ENCODE measurements at regions not wholly inside any gene's neighbourhood (a gene's known extent, or its start where the extent isn't known, plus 50 kb on each side); places are given as distances from the start of the nearest gene placed in this dataset.
A peak's percentile ranks its signal among the peaks of the same experiment; 100 is the strongest.

DNA sequence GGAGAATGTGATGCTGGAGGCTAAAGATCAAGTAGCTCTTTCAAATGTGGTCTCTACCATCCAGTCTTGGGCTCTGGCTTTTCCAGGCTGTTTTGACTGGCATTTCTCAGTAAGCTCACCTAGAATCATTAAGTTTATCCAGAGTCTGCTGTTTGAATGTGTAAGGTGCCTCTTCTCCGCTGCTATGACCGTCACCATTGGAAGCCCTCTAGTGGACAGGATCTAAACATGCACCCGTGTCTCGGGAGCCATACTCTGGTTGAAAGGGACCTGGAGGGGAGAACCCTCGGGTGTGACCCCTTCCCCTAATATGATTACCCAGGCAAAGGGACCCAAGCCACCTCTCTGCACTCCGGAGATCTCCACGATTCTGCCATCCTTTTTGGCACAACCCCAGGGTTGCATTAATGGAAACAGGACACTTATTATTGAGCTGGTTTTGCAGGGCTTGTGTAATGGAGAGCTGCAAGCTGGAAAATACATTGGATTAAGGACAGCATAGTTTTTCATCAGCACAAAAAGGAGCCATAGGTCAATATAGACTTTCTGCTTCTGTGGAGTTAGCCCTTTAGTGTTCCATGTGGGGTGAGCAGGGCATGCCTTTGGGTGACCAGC is 191.0 kb upstream of the LARGE1 start:
- H3K27ac ChIP-seq (ENCODE audit: low read depth in 1 of 2, low read length in 2 of 2): no peak overlapping the region
- no peak for TF ChIP-seq RXRA (IDR thresholded peaks at IDR 0.05)
- no peak for TF ChIP-seq JUND (IDR thresholded peaks at IDR 0.05)
- TF ChIP-seq SP1 (IDR thresholded peaks at IDR 0.05): no peak
- TF ChIP-seq FOXA1 (IDR thresholded peaks at IDR 0.05): no peak
- TF ChIP-seq FOXA2 (IDR thresholded peaks at IDR 0.05): no peak
- TF ChIP-seq, protein P1, sequence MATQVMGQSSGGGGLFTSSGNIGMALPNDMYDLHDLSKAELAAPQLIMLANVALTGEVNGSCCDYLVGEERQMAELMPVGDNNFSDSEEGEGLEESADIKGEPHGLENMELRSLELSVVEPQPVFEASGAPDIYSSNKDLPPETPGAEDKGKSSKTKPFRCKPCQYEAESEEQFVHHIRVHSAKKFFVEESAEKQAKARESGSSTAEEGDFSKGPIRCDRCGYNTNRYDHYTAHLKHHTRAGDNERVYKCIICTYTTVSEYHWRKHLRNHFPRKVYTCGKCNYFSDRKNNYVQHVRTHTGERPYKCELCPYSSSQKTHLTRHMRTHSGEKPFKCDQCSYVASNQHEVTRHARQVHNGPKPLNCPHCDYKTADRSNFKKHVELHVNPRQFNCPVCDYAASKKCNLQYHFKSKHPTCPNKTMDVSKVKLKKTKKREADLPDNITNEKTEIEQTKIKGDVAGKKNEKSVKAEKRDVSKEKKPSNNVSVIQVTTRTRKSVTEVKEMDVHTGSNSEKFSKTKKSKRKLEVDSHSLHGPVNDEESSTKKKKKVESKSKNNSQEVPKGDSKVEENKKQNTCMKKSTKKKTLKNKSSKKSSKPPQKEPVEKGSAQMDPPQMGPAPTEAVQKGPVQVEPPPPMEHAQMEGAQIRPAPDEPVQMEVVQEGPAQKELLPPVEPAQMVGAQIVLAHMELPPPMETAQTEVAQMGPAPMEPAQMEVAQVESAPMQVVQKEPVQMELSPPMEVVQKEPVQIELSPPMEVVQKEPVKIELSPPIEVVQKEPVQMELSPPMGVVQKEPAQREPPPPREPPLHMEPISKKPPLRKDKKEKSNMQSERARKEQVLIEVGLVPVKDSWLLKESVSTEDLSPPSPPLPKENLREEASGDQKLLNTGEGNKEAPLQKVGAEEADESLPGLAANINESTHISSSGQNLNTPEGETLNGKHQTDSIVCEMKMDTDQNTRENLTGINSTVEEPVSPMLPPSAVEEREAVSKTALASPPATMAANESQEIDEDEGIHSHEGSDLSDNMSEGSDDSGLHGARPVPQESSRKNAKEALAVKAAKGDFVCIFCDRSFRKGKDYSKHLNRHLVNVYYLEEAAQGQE (IDR thresholded peaks at IDR 0.05): no peak
- TF ChIP-seq NR2F2 (IDR thresholded peaks at IDR 0.05): no peak
- peak; percentile 64 to 80 for TF ChIP-seq RAD21 (IDR thresholded peaks at IDR 0.05)
- TF ChIP-seq, protein P2, sequence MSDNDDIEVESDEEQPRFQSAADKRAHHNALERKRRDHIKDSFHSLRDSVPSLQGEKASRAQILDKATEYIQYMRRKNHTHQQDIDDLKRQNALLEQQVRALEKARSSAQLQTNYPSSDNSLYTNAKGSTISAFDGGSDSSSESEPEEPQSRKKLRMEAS (IDR thresholded peaks at IDR 0.05): no peak
- TF ChIP-seq EGR1 (IDR thresholded peaks at IDR 0.05; ENCODE audit: low read depth in 2 of 2): no peak
- no peak for TF ChIP-seq HNF4A (conservative IDR thresholded peaks at IDR 0.05)
- TF ChIP-seq, protein P3, sequence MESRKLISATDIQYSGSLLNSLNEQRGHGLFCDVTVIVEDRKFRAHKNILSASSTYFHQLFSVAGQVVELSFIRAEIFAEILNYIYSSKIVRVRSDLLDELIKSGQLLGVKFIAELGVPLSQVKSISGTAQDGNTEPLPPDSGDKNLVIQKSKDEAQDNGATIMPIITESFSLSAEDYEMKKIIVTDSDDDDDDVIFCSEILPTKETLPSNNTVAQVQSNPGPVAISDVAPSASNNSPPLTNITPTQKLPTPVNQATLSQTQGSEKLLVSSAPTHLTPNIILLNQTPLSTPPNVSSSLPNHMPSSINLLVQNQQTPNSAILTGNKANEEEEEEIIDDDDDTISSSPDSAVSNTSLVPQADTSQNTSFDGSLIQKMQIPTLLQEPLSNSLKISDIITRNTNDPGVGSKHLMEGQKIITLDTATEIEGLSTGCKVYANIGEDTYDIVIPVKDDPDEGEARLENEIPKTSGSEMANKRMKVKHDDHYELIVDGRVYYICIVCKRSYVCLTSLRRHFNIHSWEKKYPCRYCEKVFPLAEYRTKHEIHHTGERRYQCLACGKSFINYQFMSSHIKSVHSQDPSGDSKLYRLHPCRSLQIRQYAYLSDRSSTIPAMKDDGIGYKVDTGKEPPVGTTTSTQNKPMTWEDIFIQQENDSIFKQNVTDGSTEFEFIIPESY (IDR thresholded peaks at IDR 0.05): no peak
- no peak for TF ChIP-seq TAF1 (conservative IDR thresholded peaks at IDR 0.05)
- TF ChIP-seq, protein P4, sequence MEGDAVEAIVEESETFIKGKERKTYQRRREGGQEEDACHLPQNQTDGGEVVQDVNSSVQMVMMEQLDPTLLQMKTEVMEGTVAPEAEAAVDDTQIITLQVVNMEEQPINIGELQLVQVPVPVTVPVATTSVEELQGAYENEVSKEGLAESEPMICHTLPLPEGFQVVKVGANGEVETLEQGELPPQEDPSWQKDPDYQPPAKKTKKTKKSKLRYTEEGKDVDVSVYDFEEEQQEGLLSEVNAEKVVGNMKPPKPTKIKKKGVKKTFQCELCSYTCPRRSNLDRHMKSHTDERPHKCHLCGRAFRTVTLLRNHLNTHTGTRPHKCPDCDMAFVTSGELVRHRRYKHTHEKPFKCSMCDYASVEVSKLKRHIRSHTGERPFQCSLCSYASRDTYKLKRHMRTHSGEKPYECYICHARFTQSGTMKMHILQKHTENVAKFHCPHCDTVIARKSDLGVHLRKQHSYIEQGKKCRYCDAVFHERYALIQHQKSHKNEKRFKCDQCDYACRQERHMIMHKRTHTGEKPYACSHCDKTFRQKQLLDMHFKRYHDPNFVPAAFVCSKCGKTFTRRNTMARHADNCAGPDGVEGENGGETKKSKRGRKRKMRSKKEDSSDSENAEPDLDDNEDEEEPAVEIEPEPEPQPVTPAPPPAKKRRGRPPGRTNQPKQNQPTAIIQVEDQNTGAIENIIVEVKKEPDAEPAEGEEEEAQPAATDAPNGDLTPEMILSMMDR (IDR thresholded peaks at IDR 0.05; ENCODE audit: low read depth, low read length, missing input control): peak; percentile 64
- TF ChIP-seq, protein P5, sequence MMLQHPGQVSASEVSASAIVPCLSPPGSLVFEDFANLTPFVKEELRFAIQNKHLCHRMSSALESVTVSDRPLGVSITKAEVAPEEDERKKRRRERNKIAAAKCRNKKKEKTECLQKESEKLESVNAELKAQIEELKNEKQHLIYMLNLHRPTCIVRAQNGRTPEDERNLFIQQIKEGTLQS (IDR thresholded peaks at IDR 0.05): no peak
- no peaks in the 10 kb centered on the region for H3K9me3 ChIP-seq (ENCODE audit: control insufficient read depth in 4 of 4, low read length in 3 of 4)
- no peak overlapping the region for H3K9ac ChIP-seq (ENCODE audit: low read depth in 1 of 2, low read length in 2 of 2)
- 5% methylated on average over 7 of the region's 7 CpGs for WGBS
- no peaks in the 10 kb centered on the region for H3K27me3 ChIP-seq (ENCODE audit: control insufficient read depth in 4 of 4, insufficient read depth in 4 of 4, low read length in 3 of 4)
- H3K4me1 ChIP-seq (ENCODE audit: control insufficient read depth in 4 of 4, insufficient read depth in 4 of 4, low read length in 3 of 4): peaks cover 0 to 13% (median 4%) of the 10 kb centered on the region in 4 donors
- no peaks in the 10 kb centered on the region for H3K36me3 ChIP-seq (ENCODE audit: control insufficient read depth in 4 of 4, insufficient read depth in 3 of 4, low read depth in 1 of 4, low read length in 3 of 4)
- H3K4me3 ChIP-seq (ENCODE audit: low read depth in 1 of 3, low read length in 3 of 3): no peak overlapping the region
- peak; percentile 38 for DNase-seq (ENCODE audit: low spot score)

DNA sequence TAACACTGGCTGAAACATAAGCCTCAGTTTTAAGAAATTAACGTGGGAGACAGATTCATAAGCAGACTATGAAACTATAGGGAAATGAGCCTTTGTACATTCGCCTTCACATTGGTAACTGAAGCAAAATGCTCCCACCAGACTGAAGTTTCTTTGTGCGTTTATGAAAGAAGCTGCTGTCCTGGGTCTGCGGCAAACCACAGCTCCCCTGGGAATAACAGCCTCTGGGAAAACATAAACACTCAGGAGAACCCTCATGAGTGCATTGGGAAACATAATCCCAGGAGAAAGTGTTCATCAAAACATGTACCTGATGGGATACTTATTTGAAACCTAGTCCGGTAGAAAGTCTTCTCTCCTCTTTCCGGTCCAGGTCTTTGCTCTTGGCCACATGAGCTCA is 193.1 kb upstream of the LARGE1 start:
- no peaks in the 10 kb centered on the region for H3K27me3 ChIP-seq (ENCODE audit: control insufficient read depth in 4 of 4, insufficient read depth in 4 of 4, low read length in 3 of 4)
- no peak overlapping the region for H3K9ac ChIP-seq (ENCODE audit: low read depth in 1 of 2, low read length in 2 of 2)
- no peaks in the 10 kb centered on the region for H3K9me3 ChIP-seq (ENCODE audit: control insufficient read depth in 4 of 4, low read length in 3 of 4)
- no peak for DNase-seq (ENCODE audit: low spot score)
- peaks cover 0 to 14% (median 4%) of the 10 kb centered on the region in 4 donors for H3K4me1 ChIP-seq (ENCODE audit: control insufficient read depth in 4 of 4, insufficient read depth in 4 of 4, low read length in 3 of 4)
- 89% methylated on average over 6 of the region's 6 CpGs for WGBS
- TF ChIP-seq, protein P2 (IDR thresholded peaks at IDR 0.05): no peak
- TF ChIP-seq, protein P5 (IDR thresholded peaks at IDR 0.05): no peak
- TF ChIP-seq JUND (IDR thresholded peaks at IDR 0.05) (no peak), HNF4A (conservative IDR thresholded peaks at IDR 0.05) (no peak), SP1 (IDR thresholded peaks at IDR 0.05) (no peak), RXRA (IDR thresholded peaks at IDR 0.05) (no peak), TAF1 (conservative IDR thresholded peaks at IDR 0.05) (no peak), EGR1 (IDR thresholded peaks at IDR 0.05; ENCODE audit: low read depth in 2 of 2) (no peak), NR2F2 (IDR thresholded peaks at IDR 0.05) (no peak), FOXA2 (IDR thresholded peaks at IDR 0.05) (no peak), GABPA (IDR thresholded peaks at IDR 0.05 in 1 of 2, conservative IDR thresholded peaks at IDR 0.05 in 1 of 2) (no peak), RAD21 (IDR thresholded peaks at IDR 0.05) (no peak), FOXA1 (IDR thresholded peaks at IDR 0.05) (no peak)
- TF ChIP-seq, protein P3 (IDR thresholded peaks at IDR 0.05): no peak
- no peaks in the 10 kb centered on the region for H3K36me3 ChIP-seq (ENCODE audit: control insufficient read depth in 4 of 4, insufficient read depth in 3 of 4, low read depth in 1 of 4, low read length in 3 of 4)
- no peak overlapping the region for H3K27ac ChIP-seq (ENCODE audit: low read depth in 1 of 2, low read length in 2 of 2)
- no peak overlapping the region for H3K4me3 ChIP-seq (ENCODE audit: low read depth in 1 of 3, low read length in 3 of 3)
